Activated CD4-positive, alpha-beta memory T cell treated with anti-CD3 and anti-CD28 coated beads, Interleukin-2, amount 10 ng/mL, durations not matched to agents 7 days and 5 days (primary cell): ENCODE measurements at regions not wholly inside any gene's neighbourhood (a gene's known extent, or its start where the extent isn't known, plus 50 kb on each side); places are given as distances from the start of the nearest gene placed in this dataset.

Experiments
- CTCF ChIA-PET: fragments of 350-600 bp; sonication (Branson Sonifier 250); formaldehyde crosslinking; loops from one replicate; lab custom pipeline; 2021; ENCODE audit warnings: antibody characterized with exemption, inconsistent platforms; lab: Charles Lee
- POLR2A ChIA-PET: fragments of 350-600 bp; sonication (Branson Sonifier 250); formaldehyde crosslinking; loops from one replicate; lab custom pipeline; 2021; ENCODE audit warnings: antibody characterized with exemption; lab: Charles Lee
- DNase-seq: peaks from one replicate; pipeline ENCODE4 v3.0.0-alpha.2; 2020
- H3K27ac Mint-ChIP-seq: one replicate; pipeline ENCODE4 v1.8.0; 2021; ENCODE audit warnings: mild to moderate bottlenecking, mixed read lengths
- H3K27me3 Mint-ChIP-seq: one replicate; pipeline ENCODE4 v1.8.0; 2021; ENCODE audit warnings: mixed read lengths
- H3K36me3 Mint-ChIP-seq: one replicate; pipeline ENCODE4 v1.8.0; 2021; ENCODE audit warnings: low read depth, mixed read lengths
- H3K4me1 Mint-ChIP-seq: one replicate; pipeline ENCODE4 v1.8.0; 2021; ENCODE audit warnings: mixed read lengths
- H3K4me3 Mint-ChIP-seq: one replicate; pipeline ENCODE4 v1.8.0; 2021; ENCODE audit warnings: mild to moderate bottlenecking, mixed read lengths
- H3K9me3 Mint-ChIP-seq: one replicate; pipeline ENCODE4 v1.8.0; 2021; ENCODE audit warnings: mixed read lengths

DNA sequence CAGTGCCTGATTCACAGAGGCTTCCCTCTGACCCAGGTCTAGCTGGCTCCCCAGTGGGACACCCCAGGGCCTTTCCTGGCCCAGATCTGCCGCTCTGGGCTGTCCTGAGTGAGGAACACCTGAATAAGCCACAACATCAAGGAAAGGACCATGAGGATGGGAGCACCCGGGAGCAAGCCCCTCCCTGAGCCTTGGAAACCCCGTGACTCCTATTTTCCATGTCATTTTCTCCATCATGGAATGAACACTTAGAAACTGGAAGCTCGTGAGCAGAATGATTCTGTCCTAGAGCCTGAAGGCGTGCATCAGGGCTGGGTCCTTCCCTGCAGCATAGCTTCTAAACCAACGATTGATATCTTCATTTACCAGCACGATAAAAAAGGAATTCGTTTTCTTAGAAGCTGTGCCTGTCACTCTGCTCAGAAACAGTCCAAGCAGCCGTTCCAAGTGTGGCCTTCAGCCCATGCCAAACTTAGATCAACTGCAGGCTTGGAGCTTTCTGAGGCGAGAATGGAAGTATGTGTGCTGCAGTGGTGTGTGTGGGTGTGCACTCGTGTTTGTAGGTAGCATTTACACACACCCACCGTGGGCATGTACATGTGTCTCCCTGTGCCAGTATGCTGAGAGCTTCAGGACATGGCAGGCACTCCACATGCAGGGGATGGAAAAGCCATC is 83.2 kb upstream of the FOXC1 start:
- Mint-ChIP-seq H3K4me1 (peaks cover 68% of the 10 kb centered on the region), H3K27me3 (peaks cover 13% of the 10 kb centered on the region), H3K9me3 (no peaks in the 10 kb centered on the region), H3K36me3 (peaks cover under 1% of the 10 kb centered on the region), H3K4me3 (no peak overlapping the region), H3K27ac (peak overlapping the region; percentile 83)
- DNase-seq = no peak
- CTCF ChIA-PET = interaction anchor here (1.7 to 10.1 kb wide), 2 partner anchors 9 to 27 kb away, joined by 13 to 365 read pairs; no protein-coding TSS in a partner anchor
- POLR2A ChIA-PET = interaction anchor here (1.7 to 4.8 kb wide), 4 partner anchors 9 to 1134 kb away, joined by 4 to 29 read pairs (median 18); no protein-coding TSS in a partner anchor

DNA sequence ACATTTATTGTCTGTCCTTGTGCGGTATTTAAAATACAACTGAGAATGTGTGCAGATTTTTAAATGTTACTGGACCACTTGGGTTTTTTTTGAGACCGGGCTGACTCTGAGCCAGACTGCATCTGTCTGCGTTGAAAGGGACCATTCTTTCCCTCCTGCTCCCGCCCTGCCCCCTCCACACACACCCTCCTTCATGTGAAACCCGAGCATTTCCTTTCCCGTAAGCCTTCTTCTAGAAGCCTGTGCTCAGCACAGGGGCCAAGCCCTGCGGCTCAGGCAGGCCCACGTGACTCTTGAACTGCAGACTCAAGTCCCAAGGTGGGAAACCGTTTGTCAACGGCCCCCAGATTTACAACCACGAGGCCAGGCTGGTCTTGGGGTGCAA is 82.7 kb upstream of the FOXC1 start:
- H3K27me3 Mint-ChIP-seq = peaks cover 7% of the 10 kb centered on the region
- no peak overlapping the region for H3K4me3 Mint-ChIP-seq
- peak overlapping the region; percentile 83 for H3K27ac Mint-ChIP-seq
- ChIA-PET CTCF (interaction anchor here (1.7 to 10.1 kb wide), 2 partner anchors 9 to 27 kb away, joined by 13 to 365 read pairs; no protein-coding TSS in a partner anchor), POLR2A (interaction anchor here (1.7 to 4.8 kb wide), 4 partner anchors 8 to 1134 kb away, joined by 4 to 29 read pairs (median 18); no protein-coding TSS in a partner anchor)
- no peaks in the 10 kb centered on the region for H3K9me3 Mint-ChIP-seq
- peak; percentile 71 for DNase-seq
- peaks cover 4% of the 10 kb centered on the region for H3K36me3 Mint-ChIP-seq
- peaks cover 68% of the 10 kb centered on the region for H3K4me1 Mint-ChIP-seq

DNA sequence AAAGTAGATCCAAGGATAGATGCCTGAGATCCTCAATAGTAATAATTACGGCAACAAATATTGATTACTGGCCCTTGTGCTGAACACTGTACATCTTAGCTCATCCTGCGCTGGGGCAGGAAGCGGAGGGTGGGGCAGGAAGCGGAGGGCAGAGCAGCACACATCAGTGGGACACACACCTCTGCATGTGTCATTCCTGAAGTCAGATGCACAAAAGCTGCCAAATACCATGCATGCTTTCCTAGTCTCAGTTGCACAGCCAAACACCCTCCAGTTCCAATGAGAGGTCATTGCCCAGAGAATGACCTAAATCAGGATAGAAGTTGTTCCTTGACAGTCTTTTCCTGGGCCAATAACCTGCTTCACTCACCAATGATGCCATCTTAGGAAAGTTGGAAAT is 74.4 kb upstream of the FOXC1 start:
- peak overlapping the region; percentile 38 for H3K4me3 Mint-ChIP-seq
- CTCF ChIA-PET = interaction anchor here (1.3 to 2.6 kb wide), 5 partner anchors 8 to 61 kb away, joined by 3 to 19 read pairs (median 13); no protein-coding TSS in a partner anchor
- H3K4me1 Mint-ChIP-seq = peaks cover 23% of the 10 kb centered on the region
- peak; percentile 74 for DNase-seq
- no peaks in the 10 kb centered on the region for H3K27me3 Mint-ChIP-seq
- H3K36me3 Mint-ChIP-seq = peaks cover 4% of the 10 kb centered on the region
- H3K27ac Mint-ChIP-seq = peak overlapping the region; percentile 84
- POLR2A ChIA-PET = interaction anchor here (0.7 to 2.0 kb wide), 5 partner anchors 10 to 1024 kb away, joined by 3 to 18 read pairs (median 4); no protein-coding TSS in a partner anchor
- H3K9me3 Mint-ChIP-seq = no peaks in the 10 kb centered on the region

DNA sequence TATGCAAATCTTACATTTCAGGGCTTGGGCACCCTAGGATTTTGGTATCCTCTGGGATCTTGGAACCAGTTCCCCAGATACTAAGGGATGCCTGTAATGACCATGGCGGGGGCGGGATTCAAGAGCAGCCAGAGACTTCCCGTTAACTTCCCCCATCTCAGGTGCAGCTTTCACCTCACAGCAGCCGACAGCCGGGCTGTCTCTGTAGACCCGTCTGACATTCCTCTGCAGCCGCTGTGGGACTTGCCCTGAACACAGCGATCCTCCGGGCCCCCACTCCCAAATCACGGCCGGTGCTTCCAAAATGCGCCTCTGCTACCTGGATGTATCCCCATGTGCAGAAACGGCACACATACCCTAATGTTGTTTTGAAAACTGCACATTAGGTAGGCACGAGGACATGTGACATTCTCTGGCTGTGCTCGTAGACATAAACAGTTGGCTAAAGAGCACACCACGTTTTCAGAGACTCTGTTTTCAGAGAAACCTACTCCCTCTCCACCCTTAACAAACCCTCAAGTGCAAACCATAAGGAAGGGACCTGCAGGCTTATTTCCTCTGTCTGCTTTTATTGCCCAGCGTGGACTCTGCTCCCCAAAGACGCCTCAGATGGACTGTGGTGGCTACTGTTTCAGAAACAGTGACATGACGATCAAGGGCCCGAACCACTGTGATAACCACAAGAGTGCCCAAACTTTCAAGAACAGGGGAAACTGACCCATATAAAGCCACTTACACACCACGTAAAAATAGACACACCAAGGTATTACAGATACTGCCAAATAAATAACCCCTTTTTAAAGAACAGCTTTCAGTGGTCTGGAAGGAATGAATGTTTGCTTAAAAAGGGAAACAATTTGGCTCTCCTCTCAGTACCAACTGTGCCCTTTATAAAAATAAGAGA is 72.9 kb upstream of the FOXC1 start:
- Mint-ChIP-seq H3K27ac (peak overlapping the region; percentile 47), H3K27me3 (no peaks in the 10 kb centered on the region), H3K9me3 (no peaks in the 10 kb centered on the region), H3K4me1 (peaks cover 19% of the 10 kb centered on the region), H3K4me3 (no peak overlapping the region), H3K36me3 (peaks cover under 1% of the 10 kb centered on the region)
- DNase-seq = no peak
- CTCF ChIA-PET = interaction anchor here (1.7 to 2.6 kb wide), 6 partner anchors 10 to 18 kb away, joined by 8 to 19 read pairs (median 15); no protein-coding TSS in a partner anchor
- POLR2A ChIA-PET = interaction anchor here (0.9 to 2.6 kb wide), 3 partner anchors 9 to 12 kb away, joined by 3 to 18 read pairs (median 10); no protein-coding TSS in a partner anchor

DNA sequence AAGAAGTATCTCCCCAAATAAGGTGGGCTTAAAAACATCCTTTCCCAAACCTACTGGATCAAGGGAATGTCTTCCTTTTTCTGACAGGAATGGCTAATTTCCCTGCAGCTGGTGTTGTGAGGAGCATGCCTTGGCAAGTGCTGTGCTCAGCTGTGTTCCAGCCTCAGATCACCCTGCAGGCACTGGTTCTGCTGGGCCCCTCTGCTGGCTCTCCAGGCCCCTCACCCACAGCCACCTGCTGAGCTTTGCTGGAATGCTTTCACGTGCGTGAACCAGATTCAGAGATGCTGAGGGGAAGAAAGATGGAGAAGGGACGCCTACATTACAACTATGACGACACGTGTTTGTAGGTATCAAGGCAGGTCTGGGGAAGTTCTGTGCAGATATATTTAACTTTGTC is 71.3 kb upstream of the FOXC1 start:
- ChIA-PET POLR2A (interaction anchor here (2.6 kb wide), 1 partner anchor 10 kb away, joined by 10 read pairs; no protein-coding TSS in a partner anchor), CTCF (interaction anchor here (1.7 to 2.6 kb wide), 3 partner anchors 14 to 16 kb away, joined by 8 to 17 read pairs (median 13); no protein-coding TSS in a partner anchor)
- no peak overlapping the region for H3K27ac Mint-ChIP-seq

DNA sequence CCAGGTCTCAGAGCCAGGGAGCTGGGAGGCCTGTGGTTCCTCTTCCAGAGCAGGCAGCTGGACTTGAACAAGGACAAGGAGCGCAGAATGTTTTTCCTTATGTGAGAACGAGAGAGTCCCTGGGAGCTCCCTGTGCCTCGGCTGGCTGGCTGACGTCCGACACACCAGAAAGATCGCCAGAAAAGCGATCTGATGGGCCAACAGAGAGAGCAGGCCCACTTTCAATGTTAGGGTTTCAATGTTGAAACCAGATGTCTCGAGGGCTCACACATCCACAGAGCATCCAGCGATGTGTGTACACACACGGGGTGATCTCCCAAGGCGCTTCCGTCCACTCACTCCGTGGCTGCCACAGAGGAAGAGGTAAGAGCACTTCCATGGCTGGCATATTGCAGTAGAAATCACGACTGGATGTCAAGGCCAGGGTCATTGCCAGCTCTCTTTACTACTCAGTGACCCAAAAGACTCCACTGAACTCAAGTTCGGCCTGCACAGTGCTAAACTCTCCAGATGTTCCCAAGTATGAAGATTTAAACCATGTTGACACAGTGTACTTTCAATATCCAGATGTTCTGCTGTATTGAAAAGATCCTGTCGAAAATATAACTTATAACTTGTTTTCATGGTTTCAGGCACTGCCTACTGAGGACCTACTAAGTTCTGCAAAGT is 70.8 kb upstream of the FOXC1 start:
- ChIA-PET CTCF (interaction anchor here (1.7 to 2.6 kb wide), 3 partner anchors 13 to 16 kb away, joined by 8 to 17 read pairs (median 13); no protein-coding TSS in a partner anchor), POLR2A (no interaction called here)
- H3K36me3 Mint-ChIP-seq = peaks cover 6% of the 10 kb centered on the region
- peaks cover 5% of the 10 kb centered on the region for H3K9me3 Mint-ChIP-seq
- peaks cover 19% of the 10 kb centered on the region for H3K4me1 Mint-ChIP-seq
- H3K4me3 Mint-ChIP-seq = no peak overlapping the region
- peaks cover 4% of the 10 kb centered on the region for H3K27me3 Mint-ChIP-seq
- no peak overlapping the region for H3K27ac Mint-ChIP-seq
- DNase-seq = no peak

More for the DNA sequence above, 71.3 kb upstream of the FOXC1 start:
- Mint-ChIP-seq H3K27me3 (peaks cover 3% of the 10 kb centered on the region), H3K36me3 (peaks cover 5% of the 10 kb centered on the region), H3K4me1 (peaks cover 19% of the 10 kb centered on the region), H3K4me3 (no peak overlapping the region), H3K9me3 (peaks cover 3% of the 10 kb centered on the region)
- no peak for DNase-seq

DNA sequence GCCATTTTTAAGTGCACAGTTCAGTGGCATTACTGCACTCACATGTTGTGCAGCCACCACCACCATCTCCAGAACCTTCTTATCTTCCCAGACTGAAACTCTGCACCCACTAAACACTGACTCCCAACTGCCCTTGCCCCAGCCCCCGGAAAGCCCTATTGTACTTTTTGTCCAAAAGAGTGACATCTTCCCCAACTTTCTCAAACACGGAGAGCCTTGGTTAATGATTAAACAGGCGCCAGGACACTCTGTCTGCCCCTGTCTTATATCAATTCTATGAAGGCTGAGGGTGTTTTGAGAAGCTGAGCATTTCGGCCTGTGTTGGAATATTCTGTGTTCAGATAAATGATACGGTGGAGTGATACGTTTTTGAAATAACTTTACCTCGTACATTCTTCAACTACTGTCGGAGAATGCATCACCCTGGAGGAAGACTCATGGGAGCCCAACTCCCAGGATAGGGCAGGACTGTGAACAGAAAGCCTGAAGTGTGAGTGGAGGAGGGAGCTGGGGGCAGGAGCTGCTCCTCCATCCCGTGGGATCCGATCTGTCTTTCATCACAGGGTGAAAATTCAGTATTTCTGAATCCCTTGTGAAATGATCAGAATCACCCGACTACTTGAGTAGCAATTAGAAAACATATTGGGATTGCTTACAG is 68.7 kb upstream of the FOXC1 start:
- no peak for DNase-seq
- Mint-ChIP-seq H3K36me3 (peaks cover 10% of the 10 kb centered on the region), H3K4me3 (no peak overlapping the region), H3K27me3 (peaks cover 4% of the 10 kb centered on the region), H3K27ac (no peak overlapping the region), H3K9me3 (peaks cover 5% of the 10 kb centered on the region), H3K4me1 (peaks cover 13% of the 10 kb centered on the region)
- ChIA-PET POLR2A (no interaction called here), CTCF (interaction anchor here (1.0 to 3.6 kb wide), 2 partner anchors 10 to 17 kb away, joined by 4 to 17 read pairs; no protein-coding TSS in a partner anchor)

DNA sequence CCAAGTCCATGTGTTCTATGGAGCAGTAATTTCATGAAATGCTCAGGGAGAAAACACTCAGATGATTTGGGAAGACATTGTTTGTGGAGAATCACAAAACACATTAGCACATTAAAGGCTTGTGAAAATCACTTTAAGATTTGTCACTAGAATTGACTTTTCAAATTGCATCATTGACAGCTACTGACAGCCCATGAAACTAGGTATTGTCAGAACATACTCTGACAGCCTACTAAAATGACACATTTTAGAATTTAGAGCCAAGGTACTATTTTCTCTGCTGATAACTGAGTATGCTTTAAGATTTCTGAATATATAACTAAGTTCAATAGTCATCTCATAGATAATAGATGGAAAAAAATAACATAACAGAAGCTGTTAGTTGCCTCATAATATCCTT is 67.4 kb upstream of the FOXC1 start:
- H3K9me3 Mint-ChIP-seq = peaks cover 5% of the 10 kb centered on the region
- no peak overlapping the region for H3K27ac Mint-ChIP-seq
- DNase-seq = no peak
- H3K4me3 Mint-ChIP-seq = no peak overlapping the region
- peaks cover 2% of the 10 kb centered on the region for H3K4me1 Mint-ChIP-seq
- H3K36me3 Mint-ChIP-seq = peaks cover 15% of the 10 kb centered on the region
- peaks cover 4% of the 10 kb centered on the region for H3K27me3 Mint-ChIP-seq
- CTCF ChIA-PET = interaction anchor here (2.3 to 3.6 kb wide), 2 partner anchors 10 to 19 kb away, joined by 8 to 17 read pairs; no protein-coding TSS in a partner anchor
- POLR2A ChIA-PET = interaction anchor here (1.5 kb wide), 1 partner anchor 13 kb away, joined by 5 read pairs; no protein-coding TSS in a partner anchor

DNA sequence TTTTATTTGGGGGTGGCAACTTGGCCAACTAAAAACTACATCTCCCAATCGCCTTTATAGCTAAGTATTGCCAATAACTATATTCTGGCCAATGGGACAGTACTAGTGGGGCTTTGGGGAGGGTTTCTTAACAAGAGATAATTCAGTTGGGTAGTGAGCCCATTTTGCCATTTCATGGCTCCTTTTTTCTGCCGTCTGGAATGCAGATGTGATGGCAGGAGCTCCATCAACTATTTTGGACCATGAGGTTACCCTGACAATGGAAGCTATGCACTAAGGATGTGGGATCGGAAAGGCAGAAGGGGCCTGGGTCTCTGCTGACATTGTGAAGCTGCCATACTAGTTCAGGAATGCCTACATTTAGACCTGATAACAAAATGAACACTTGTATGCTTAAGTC is 67.0 kb upstream of the FOXC1 start:
- peaks cover 15% of the 10 kb centered on the region for H3K36me3 Mint-ChIP-seq
- ChIA-PET POLR2A (interaction anchor here (1.5 kb wide), 1 partner anchor 12 kb away, joined by 5 read pairs; no protein-coding TSS in a partner anchor), CTCF (interaction anchor here (2.3 to 3.6 kb wide), 2 partner anchors 10 to 19 kb away, joined by 8 to 17 read pairs; no protein-coding TSS in a partner anchor)
- peaks cover 5% of the 10 kb centered on the region for H3K9me3 Mint-ChIP-seq
- H3K4me1 Mint-ChIP-seq = no peaks in the 10 kb centered on the region
- H3K27me3 Mint-ChIP-seq = peaks cover 4% of the 10 kb centered on the region
- H3K4me3 Mint-ChIP-seq = no peak overlapping the region
- no peak overlapping the region for H3K27ac Mint-ChIP-seq
- DNase-seq = no peak

DNA sequence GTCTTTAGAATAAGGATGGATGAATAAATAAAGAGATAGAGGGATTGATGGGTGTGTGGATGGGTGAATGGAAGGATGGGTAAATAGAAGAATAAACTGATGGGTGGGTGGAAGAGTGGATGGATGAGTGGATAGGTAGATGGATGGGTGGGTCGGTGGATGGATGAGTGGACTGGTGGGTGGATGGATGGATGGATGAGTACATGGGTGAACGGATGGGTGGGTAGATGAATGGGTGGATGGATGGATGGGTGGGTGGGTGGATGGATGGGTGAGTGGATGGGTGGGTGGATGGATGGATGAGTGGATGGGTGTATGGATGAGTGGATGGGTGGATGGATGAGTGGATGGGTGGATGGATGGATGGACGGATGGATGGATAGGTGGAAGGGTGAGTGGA is 65.7 kb upstream of the FOXC1 start:
- H3K36me3 Mint-ChIP-seq = peaks cover 15% of the 10 kb centered on the region
- H3K27ac Mint-ChIP-seq = no peak overlapping the region
- POLR2A ChIA-PET = no interaction called here
- H3K4me1 Mint-ChIP-seq = no peaks in the 10 kb centered on the region
- no peak overlapping the region for H3K4me3 Mint-ChIP-seq
- CTCF ChIA-PET = interaction anchor here (1.3 to 3.6 kb wide), 3 partner anchors 9 to 20 kb away, joined by 3 to 17 read pairs (median 8); no protein-coding TSS in a partner anchor
- H3K27me3 Mint-ChIP-seq = peaks cover 4% of the 10 kb centered on the region
- no peak for DNase-seq
- peaks cover 5% of the 10 kb centered on the region for H3K9me3 Mint-ChIP-seq

DNA sequence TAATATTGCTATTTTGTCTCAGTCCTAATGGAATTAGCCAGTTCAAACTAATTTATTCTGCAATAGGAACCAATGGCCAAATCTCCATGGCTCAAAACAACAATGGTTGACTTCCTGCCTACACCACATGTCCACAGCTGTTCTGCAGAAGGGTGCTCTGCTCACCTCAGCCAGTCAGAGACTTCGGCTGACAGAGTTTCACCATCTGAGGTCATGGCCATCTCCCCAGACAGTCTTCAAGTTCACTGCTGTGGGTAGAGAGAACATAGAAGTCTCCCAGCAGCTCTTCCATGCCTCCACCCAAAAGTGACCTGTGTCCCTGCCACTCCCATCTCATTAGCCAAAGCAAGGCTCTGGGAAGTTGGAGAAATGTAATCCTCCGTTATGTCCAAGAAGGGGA is 65.1 kb upstream of the FOXC1 start:
- Mint-ChIP-seq H3K9me3 (peaks cover 5% of the 10 kb centered on the region), H3K27me3 (peaks cover 4% of the 10 kb centered on the region), H3K36me3 (peaks cover 15% of the 10 kb centered on the region), H3K4me3 (no peak overlapping the region), H3K4me1 (no peaks in the 10 kb centered on the region), H3K27ac (no peak overlapping the region)
- ChIA-PET CTCF (interaction anchor here (0.9 to 2.3 kb wide), 3 partner anchors 8 to 19 kb away, joined by 3 to 8 read pairs (median 5); no protein-coding TSS in a partner anchor), POLR2A (no interaction called here)
- DNase-seq = no peak
